ENCODE measurements at regions not wholly inside any gene's neighbourhood (a gene's known extent, or its start where the extent isn't known, plus 50 kb on each side); places are given as distances from the start of the nearest gene placed in this dataset.
"Not testable (repeated sequence)": the region's sequence is repeated elsewhere in the genome, so short reads cannot be mapped to it uniquely, and the experiment has no call there.

- DNase-seq (ENCODE audit: low read depth), result no peak
Observed at GRCh38 chr22:23500508-23501260, 79.4 kb downstream of the IGLL1 start.

GRCh38 chr22:23499845-23500500 is 80.1 kb downstream of the IGLL1 start:
- DNase-seq (ENCODE audit: low read depth), result no peak

DNA sequence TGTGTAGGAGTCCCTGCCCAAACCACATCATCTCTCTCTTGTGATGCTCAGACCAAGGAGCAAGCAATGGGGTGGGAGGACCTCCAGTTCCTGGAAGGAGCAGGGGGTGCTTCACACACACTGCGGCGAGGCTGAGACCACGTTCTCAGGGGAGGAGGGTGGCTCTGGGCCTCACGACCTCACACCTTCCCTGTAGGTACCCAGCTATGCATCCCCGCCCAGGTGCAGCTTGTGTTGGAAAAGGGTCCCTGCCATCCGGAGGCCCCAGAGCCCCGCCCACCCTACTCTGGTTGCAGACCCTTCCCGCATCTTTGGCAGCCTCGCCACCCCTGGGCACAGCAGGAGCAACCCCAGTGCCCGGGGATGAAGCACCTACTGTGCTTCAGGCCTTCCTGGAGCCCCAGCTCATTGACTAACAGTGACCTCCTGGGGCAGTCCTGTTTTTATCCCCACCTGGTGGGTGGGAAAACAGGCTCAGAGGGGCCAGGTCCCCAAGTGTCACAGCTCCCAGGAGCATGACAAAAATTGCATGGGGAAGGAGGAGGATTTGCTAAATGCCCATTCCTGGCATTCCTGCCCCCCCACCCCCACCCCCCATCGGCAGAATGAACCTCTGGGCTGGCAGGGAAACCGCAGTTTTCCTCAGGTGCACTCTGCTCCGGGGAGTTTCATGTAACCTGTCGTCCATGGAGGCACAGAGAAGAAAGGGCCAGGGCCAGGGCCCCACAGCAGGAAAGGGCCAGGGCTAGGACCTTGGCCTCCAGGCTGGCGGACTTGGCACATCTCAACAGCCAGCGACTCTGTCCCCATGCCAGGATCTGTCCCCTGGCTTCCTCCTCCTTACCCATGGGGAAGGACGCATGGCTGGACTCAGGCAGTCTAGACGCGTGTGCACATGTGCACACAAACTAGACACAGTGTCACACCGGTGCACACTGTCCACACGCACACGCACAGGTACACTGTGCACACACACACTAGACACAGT is 81.0 kb downstream of the IGLL1 start:
- DNase-seq (ENCODE audit: low read depth), result no peak

DNA sequence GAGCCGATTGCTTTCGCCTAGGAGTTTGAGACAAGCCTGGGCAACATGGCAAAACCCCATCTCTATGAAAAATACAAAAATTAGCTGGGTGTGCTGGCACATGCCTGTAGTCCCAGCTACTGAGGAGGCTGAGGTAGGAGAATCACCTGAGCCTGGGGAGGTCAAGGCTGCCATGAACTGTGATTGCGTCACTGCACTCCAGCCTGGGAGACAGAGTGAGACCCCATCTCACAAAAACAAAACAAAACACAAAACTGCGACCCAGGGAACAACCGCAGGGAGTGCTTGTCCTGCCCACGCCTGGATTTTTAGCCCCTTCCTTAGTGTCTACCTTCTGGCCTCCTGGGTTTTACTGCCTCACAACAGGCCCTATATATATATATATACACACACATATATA is 82.2 kb downstream of the IGLL1 start:
- not testable (repeated sequence) for DNase-seq (ENCODE audit: low read depth)

- no peak for DNase-seq (ENCODE audit: low read depth)
Observed at GRCh38 chr22:23497016-23497885, 82.8 kb downstream of the IGLL1 start.

DNA sequence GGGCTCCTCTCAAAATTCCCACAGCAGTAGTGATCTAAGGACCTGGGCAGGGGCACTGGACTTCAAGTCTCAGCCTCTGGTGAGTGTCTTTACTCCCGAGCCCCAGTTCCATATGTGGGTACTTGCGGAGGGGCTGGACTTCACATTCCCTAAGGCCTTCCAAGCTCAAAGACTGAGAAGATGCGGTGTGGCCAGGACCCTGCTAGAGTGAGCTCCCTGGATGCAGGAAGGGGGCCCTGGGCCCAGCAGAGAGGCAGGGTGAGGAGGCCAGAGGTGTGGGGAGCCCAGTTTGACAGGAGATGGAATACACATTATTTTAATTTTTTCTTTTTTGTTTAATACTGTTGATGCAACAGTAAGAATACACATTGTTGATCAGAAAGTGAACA is 83.7 kb downstream of the IGLL1 start:
- no peak for DNase-seq (ENCODE audit: low read depth)

DNA sequence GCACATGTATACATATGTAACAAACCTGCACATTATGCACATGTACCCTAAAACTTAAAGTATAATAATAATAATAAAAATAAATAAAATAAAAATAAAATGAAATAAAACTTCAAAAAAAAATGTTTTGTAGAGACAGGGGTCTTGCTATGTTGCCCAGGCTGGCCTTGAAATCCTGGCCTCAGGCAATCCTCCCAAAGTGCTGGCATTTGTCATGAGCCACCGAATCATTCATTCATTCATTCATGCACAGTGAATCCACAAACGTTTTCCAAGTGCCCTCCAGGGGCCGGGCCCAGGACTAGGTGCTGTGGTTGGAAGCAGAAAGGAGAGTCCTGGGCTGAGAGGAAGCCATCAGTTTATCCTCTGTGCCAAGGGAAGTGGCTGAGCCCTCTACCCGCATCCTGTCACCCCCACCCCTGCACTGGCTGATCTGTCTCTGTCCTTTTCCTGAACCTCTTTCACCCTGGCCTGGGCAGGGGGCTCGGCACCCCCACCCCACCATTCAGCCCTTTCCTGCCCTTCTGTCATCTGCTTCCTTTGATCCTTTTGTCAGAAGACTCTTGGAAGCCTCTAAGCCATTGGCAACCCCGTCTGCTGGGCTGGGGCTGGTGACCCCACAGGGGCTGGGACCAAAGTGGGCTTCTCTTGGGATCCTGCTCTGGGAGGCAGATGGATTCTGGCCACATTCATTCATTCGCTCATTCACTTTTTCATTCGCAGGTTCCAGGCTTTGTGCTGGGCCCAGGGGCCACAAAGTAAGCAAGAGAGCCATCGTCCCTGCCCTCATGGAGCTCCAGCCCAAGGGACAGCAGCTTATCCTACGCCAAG is 84.3 kb downstream of the IGLL1 start:
- DNase-seq (ENCODE audit: low read depth), result no peak

GRCh38 chr22:23494930-23495266 is 85.2 kb downstream of the IGLL1 start:
- DNase-seq (ENCODE audit: low read depth), result no peak

- DNase-seq (ENCODE audit: low read depth), result no peak
Observed at GRCh38 chr22:23485490-23485889, 94.6 kb downstream of the IGLL1 start.

GRCh38 chr22:23484651-23485050 is 95.4 kb downstream of the IGLL1 start:
- no peak for DNase-seq (ENCODE audit: low read depth)

- DNase-seq (ENCODE audit: low read depth), result no peak
Observed at GRCh38 chr22:23481369-23481768, 98.7 kb downstream of the IGLL1 start.

- no peak for DNase-seq (ENCODE audit: low read depth)
Observed at GRCh38 chr22:23478175-23478574, 101.9 kb downstream of the IGLL1 start.

DNA sequence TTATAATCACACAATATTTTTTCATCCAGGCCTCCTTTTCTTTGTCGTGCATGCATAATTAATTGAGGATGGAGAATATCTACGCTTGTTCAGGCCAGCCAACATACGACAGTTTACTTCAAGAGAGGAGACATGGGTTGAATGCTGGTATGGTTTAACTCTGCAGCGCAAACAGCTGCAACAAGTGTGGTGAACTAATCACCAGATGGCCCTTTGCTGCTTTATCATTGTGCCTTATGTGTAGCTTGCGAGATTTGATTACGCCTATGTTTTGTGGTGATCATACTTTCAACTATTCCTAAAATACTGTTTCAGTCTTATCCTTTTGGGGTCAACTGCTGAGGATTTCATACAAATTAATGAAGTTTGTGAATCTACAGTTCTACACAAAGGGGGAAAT is 105.6 kb downstream of the IGLL1 start:
- not testable (repeated sequence) for DNase-seq (ENCODE audit: low read depth)

GRCh38 chr22:23473901-23474300 is 106.2 kb downstream of the IGLL1 start:
- DNase-seq (ENCODE audit: low read depth), result no peak

DNA sequence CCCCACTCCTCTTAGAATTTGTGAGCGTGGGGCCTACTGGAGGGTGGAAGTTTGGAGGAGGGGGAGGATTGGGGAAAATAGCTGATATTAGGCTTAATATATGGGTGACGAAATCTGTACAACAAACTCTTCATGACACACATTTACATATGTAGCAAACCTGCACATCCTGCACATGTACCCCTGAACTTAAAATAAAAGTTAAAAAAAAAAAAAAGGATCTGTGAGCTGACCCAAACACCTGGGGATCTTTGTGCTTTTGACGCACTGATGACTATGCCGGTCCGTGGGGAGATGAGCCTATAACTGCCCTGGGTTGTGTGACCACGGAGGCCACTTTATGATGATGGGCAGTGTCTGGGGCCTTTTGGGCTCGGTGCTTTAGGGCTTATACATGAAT is 107.7 kb downstream of the IGLL1 start:
- DNase-seq (ENCODE audit: low read depth), result not testable (repeated sequence)

DNA sequence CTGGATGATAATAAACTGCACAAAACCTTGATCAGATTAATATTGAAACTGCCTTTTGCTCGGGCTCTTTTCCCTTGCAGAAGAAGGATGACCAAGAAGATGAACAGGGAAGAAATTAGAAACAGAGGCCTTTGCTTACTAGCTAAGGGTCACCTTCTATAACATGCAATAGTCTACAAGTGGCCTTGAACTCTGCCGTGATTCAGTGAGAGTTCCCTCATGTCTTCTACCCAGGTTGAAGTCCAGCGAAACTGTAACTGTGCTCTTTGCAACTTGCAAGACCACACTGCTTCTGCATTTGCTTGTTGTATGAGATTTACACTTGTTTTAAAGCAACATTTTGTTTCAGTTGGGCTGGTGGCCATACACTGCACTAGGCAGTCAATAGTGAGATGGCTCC is 108.4 kb downstream of the IGLL1 start:
- no peak for DNase-seq (ENCODE audit: low read depth)

- no peak for DNase-seq (ENCODE audit: low read depth)
Observed at GRCh38 chr22:23470811-23471389, 109.2 kb downstream of the IGLL1 start.

- no peak for DNase-seq (ENCODE audit: low read depth)
Observed at GRCh38 chr22:23467721-23468294, 112.3 kb downstream of the IGLL1 start.

DNA sequence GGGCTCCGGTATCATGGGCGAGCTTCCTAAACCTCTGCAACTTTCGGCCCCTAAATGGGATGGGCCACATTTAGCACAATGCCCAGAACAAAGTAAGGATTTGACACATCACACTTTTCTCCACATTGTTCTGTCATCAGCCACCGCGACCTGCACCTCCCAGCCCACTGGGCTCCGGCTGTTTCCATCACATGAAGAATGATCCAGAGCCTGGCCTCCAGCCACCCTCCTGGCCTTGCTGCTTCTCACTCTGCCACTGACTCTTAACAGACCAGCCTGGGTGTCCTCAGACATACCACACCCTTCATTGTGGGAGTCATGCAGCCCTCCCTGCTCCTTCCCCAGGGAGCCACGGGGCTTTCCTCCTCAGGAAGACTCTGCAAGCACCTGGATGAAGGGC is 113.7 kb downstream of the IGLL1 start:
- DNase-seq (ENCODE audit: low read depth), result no peak

DNA sequence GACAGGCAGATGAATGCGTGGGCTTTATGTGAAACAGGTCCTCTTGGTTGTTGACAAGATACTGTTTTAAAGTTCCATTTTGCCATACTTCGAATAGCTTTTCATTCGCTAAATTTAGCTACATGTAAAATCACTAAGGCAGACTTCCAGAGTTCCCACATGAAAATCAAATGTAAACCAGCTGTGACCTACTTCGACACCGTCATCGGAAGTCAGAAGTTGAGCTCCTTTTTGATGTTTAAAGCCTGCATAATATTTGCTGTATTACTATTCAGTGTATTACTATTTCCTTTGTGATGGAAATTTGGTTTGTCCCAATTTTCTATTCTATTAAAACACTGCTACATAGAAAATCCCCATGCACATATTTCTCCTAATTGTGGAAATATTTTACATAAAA is 115.3 kb downstream of the IGLL1 start:
- not testable (repeated sequence) for DNase-seq (ENCODE audit: low read depth)
